ENCODE measurements at regions not wholly inside any gene's neighbourhood (a gene's known extent, or its start where the extent isn't known, plus 50 kb on each side); places are given as distances from the start of the nearest gene placed in this dataset.

GRCh38 chr6:15044146-15044882 lies 201.6 kb upstream of the JARID2 start:
- Histone ChIP-seq H3K27ac (no peak overlapping the region), H3K9me3 (no peaks in the 10 kb centered on the region), H3K36me3 (no peaks in the 10 kb centered on the region), H3K4me3 (no peak overlapping the region), H3K27me3 (no peaks in the 10 kb centered on the region), H3K4me1 (peaks cover 0 to 2% (median 0%) of the 10 kb centered on the region in 9 donors)
- no peak for TF ChIP-seq CTCF (IDR thresholded peaks at IDR 0.05)
- ATAC-seq (no peak), DNase-seq (no peak)
- intact Hi-C loops (cut with DNase I) = no loop called here
- 90 to 95% methylated on average over 4 of the region's 4 CpGs for WGBS, 2 donors

DNA sequence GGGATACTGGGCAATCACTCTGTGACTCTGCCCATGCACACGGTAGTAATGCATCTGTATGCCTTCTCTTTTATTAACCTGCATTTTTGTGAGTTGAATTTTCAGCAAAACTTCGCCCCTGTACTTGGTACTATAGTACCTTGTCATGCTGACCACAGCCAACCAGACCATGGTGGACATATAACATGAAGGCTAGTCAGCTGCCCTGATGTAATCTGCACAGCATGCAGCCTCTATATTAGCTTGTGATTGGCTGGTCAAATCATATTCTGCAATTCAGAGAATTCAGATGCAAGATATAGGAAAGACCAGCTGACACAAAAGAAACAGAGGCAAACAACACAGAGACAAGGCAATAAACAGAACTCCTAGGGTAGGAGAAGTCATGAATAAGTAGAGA lies 200.9 kb upstream of the JARID2 start:
- Histone ChIP-seq H3K4me3 (no peak overlapping the region), H3K27me3 (no peaks in the 10 kb centered on the region), H3K36me3 (no peaks in the 10 kb centered on the region), H3K9me3 (no peaks in the 10 kb centered on the region), H3K4me1 (no peaks in the 10 kb centered on the region), H3K27ac (no peak overlapping the region)
- intact Hi-C loops (cut with DNase I) = no loop called here
- DNase-seq (no peak), ATAC-seq (no peak)
- no peak for TF ChIP-seq CTCF (IDR thresholded peaks at IDR 0.05)
- WGBS, 2 donors = 93 to 98% methylated on average over 2 of the region's 2 CpGs

GRCh38 chr6:15046751-15047150 lies 199.1 kb upstream of the JARID2 start:
- DNase-seq = no peak
- no peak for ATAC-seq
- no peak overlapping the region for H3K27ac ChIP-seq
- H3K36me3 ChIP-seq = no peaks in the 10 kb centered on the region
- 89 to 93% methylated on average over 4 of the region's 4 CpGs for WGBS, 2 donors
- no peak for TF ChIP-seq CTCF (IDR thresholded peaks at IDR 0.05)
- no peaks in the 10 kb centered on the region for H3K27me3 ChIP-seq
- H3K9me3 ChIP-seq = no peaks in the 10 kb centered on the region
- intact Hi-C loops (cut with DNase I) = no loop called here
- no peaks in the 10 kb centered on the region for H3K4me1 ChIP-seq
- H3K4me3 ChIP-seq = no peak overlapping the region

GRCh38 chr6:15048367-15048766 lies 197.5 kb upstream of the JARID2 start:
- DNase-seq (no peak), ATAC-seq (no peak)
- intact Hi-C loops (cut with DNase I) = no loop called here
- H3K4me3 ChIP-seq = no peak overlapping the region
- no peaks in the 10 kb centered on the region for H3K27me3 ChIP-seq
- WGBS, 2 donors = 84% methylated on average over 6 of the region's 6 CpGs
- H3K36me3 ChIP-seq = no peaks in the 10 kb centered on the region
- H3K9me3 ChIP-seq = no peaks in the 10 kb centered on the region
- TF ChIP-seq CTCF (IDR thresholded peaks at IDR 0.05) = no peak
- H3K4me1 ChIP-seq = no peaks in the 10 kb centered on the region
- no peak overlapping the region for H3K27ac ChIP-seq
